Femur (tissue), 1 donor: ENCODE measurements at regions not wholly inside any gene's neighbourhood (a gene's known extent, or its start where the extent isn't known, plus 50 kb on each side); places are given as distances from the start of the nearest gene placed in this dataset.
"Not testable (repeated sequence)": the region's sequence is repeated elsewhere in the genome, so short reads cannot be mapped to it uniquely, and the experiment has no call there.

Experiments
- DNase-seq: peaks from one replicate; pipeline ENCODE4 v3.0.0-alpha.2; 2017

- no peak for DNase-seq
Observed at GRCh38 chr14:71618047-71618446, 314.2 kb upstream of the RGS6 start.

- DNase-seq, result no peak
Observed at GRCh38 chr14:71618716-71619115, 313.5 kb upstream of the RGS6 start.

- no peak for DNase-seq
Observed at GRCh38 chr14:71619472-71619871, 312.8 kb upstream of the RGS6 start.

GRCh38 chr14:71620401-71620800 is 311.8 kb upstream of the RGS6 start:
- DNase-seq, result no peak

- no peak for DNase-seq
Observed at GRCh38 chr14:71621276-71621675, 311.0 kb upstream of the RGS6 start.

GRCh38 chr14:71621980-71622605 is 310.1 kb upstream of the RGS6 start:
- no peak for DNase-seq

- no peak for DNase-seq
Observed at GRCh38 chr14:71623939-71624338, 308.3 kb upstream of the RGS6 start.

- no peak for DNase-seq
Observed at GRCh38 chr14:71625175-71625574, 307.1 kb upstream of the RGS6 start.

- DNase-seq, result no peak
Observed at GRCh38 chr14:71625891-71626701, 306.1 kb upstream of the RGS6 start.

GRCh38 chr14:71628433-71628832 is 303.8 kb upstream of the RGS6 start:
- no peak for DNase-seq

GRCh38 chr14:71629250-71629649 is 303.0 kb upstream of the RGS6 start:
- DNase-seq, result no peak

- no peak for DNase-seq
Observed at GRCh38 chr14:71629765-71630492, 302.3 kb upstream of the RGS6 start.

- not testable (repeated sequence) for DNase-seq
Observed at GRCh38 chr14:71631030-71631429, 301.2 kb upstream of the RGS6 start.

- no peak for DNase-seq
Observed at GRCh38 chr14:71632440-71632946, 299.7 kb upstream of the RGS6 start.

- DNase-seq, result no peak
Observed at GRCh38 chr14:71636076-71636475, 296.2 kb upstream of the RGS6 start.

GRCh38 chr14:71636820-71637471 is 295.3 kb upstream of the RGS6 start:
- no peak for DNase-seq

GRCh38 chr14:71638523-71639196 is 293.6 kb upstream of the RGS6 start:
- no peak for DNase-seq

GRCh38 chr14:71642715-71643114 is 289.5 kb upstream of the RGS6 start:
- DNase-seq, result no peak

- no peak for DNase-seq
Observed at GRCh38 chr14:71645656-71646055, 286.6 kb upstream of the RGS6 start.

- DNase-seq, result no peak
Observed at GRCh38 chr14:71646518-71646917, 285.7 kb upstream of the RGS6 start.

GRCh38 chr14:71647086-71647784 is 285.0 kb upstream of the RGS6 start:
- DNase-seq, result no peak

- no peak for DNase-seq
Observed at GRCh38 chr14:71648725-71649124, 283.5 kb upstream of the RGS6 start.
